DMS114 treated with DMSO at 0.1 percent for 48 hours (cell line): ENCODE measurements at regions not wholly inside any gene's neighbourhood (a gene's known extent, or its start where the extent isn't known, plus 50 kb on each side); places are given as distances from the start of the nearest gene placed in this dataset.
"Not testable (repeated sequence)": the region's sequence is repeated elsewhere in the genome, so short reads cannot be mapped to it uniquely, and the experiment has no call there.

Experiments used
- DNase-seq: peaks from one replicate; lab custom pipeline; 2025; ENCODE audit not compliant: unreplicated experiment; lab: John Stamatoyannopoulos, UW

GRCh38 chr6:169019111-169019510, 234.5 kb downstream of the THBS2 start:
- DNase-seq, result no peak

- DNase-seq, result no peak
These were observed 236.9 kb downstream of the THBS2 start for GRCh38 chr6:169016758-169017157.

- DNase-seq, result no peak
These were observed 239.1 kb downstream of the THBS2 start for GRCh38 chr6:169014211-169015197.

GRCh38 chr6:169009628-169010027, 244.0 kb downstream of the THBS2 start:
- no peak for DNase-seq

- DNase-seq, result no peak
These were observed 244.9 kb downstream of the THBS2 start for GRCh38 chr6:169008641-169009257.

GRCh38 chr6:169005166-169005565, 248.5 kb downstream of the THBS2 start:
- no peak for DNase-seq

- no peak for DNase-seq
These were observed 253.6 kb downstream of the THBS2 start for GRCh38 chr6:169000022-169000421.

- no peak for DNase-seq
These were observed 254.3 kb downstream of the THBS2 start for GRCh38 chr6:168999392-168999791.

GRCh38 chr6:168996356-168996625, 257.4 kb downstream of the THBS2 start:
- DNase-seq, result no peak

GRCh38 chr6:168995526-168996355, 257.9 kb downstream of the THBS2 start:
- no peak for DNase-seq

- no peak for DNase-seq
These were observed 258.7 kb downstream of the THBS2 start for GRCh38 chr6:168994956-168995355.

GRCh38 chr6:168992446-168993144, 261.1 kb downstream of the THBS2 start:
- no peak for DNase-seq

- DNase-seq, result not testable (repeated sequence)
These were observed 262.0 kb downstream of the THBS2 start for GRCh38 chr6:168991695-168992094.

GRCh38 chr6:168990019-168990751, 263.5 kb downstream of the THBS2 start:
- DNase-seq, result no peak

GRCh38 chr6:168989421-168989820, 264.2 kb downstream of the THBS2 start:
- no peak for DNase-seq

GRCh38 chr6:168988801-168989200, 264.8 kb downstream of the THBS2 start:
- no peak for DNase-seq

- no peak for DNase-seq
These were observed 265.4 kb downstream of the THBS2 start for GRCh38 chr6:168988280-168988679.

- DNase-seq, result no peak
These were observed 267.9 kb downstream of the THBS2 start for GRCh38 chr6:168985705-168986104.

- DNase-seq, result no peak
These were observed 269.7 kb downstream of the THBS2 start for GRCh38 chr6:168983925-168984324.

GRCh38 chr6:168981187-168981586, 272.5 kb downstream of the THBS2 start:
- no peak for DNase-seq
